Ectodermal cell (in vitro differentiated cells): ENCODE measurements at regions not wholly inside any gene's neighbourhood (a gene's known extent, or its start where the extent isn't known, plus 50 kb on each side); places are given as distances from the start of the nearest gene placed in this dataset.

Source experiments
- H3K27ac ChIP-seq: 2 replicates; pipeline ENCODE4 v1.7.0; 2013; ENCODE audit warnings: mild to moderate bottlenecking, low read depth, low read length; ENCODE audit not compliant: insufficient read depth, poor library complexity, severe bottlenecking
- H3K27me3 ChIP-seq: 2 replicates; pipeline ENCODE4 v1.7.0; 2013; ENCODE audit warnings: mild to moderate bottlenecking, low read length; ENCODE audit not compliant: insufficient read depth, control insufficient read depth, poor library complexity, severe bottlenecking
- H3K36me3 ChIP-seq: one replicate; pipeline ENCODE4 v1.7.0; 2013; ENCODE audit warnings: low read length; ENCODE audit not compliant: control insufficient read depth, insufficient read depth
- H3K4me1 ChIP-seq: one replicate; pipeline ENCODE4 v1.7.0; 2013; ENCODE audit warnings: low read length; ENCODE audit not compliant: control insufficient read depth, insufficient read depth
- H3K4me3 ChIP-seq: 2 replicates; pipeline ENCODE4 v1.7.0; 2013; ENCODE audit warnings: low read depth, low read length, control low read depth; ENCODE audit not compliant: insufficient read depth
- H3K9me3 ChIP-seq: 2 replicates; pipeline ENCODE4 v1.7.0; 2013; ENCODE audit warnings: mild to moderate bottlenecking, low read length, moderate library complexity; ENCODE audit not compliant: control insufficient read depth
- WGBS, 2 experiments: methylation state at CpG; one replicate each; pipeline ENCODE4 v1.1.7; 2013; ENCODE audit warnings: missing lambda C conversion rate in 2 of 2; 5-methylcytosine and 5-hydroxymethylcytosine counted together

GRCh38 chr10:70939441-70940003, 51.2 kb upstream of the PCBD1 start:
- H3K4me1 ChIP-seq: no peaks in the 10 kb centered on the region
- 71 to 80% methylated on average over 1 of the region's 1 CpG for WGBS, 2 experiments
- no peaks in the 10 kb centered on the region for H3K27me3 ChIP-seq
- H3K27ac ChIP-seq: no peak overlapping the region
- no peaks in the 10 kb centered on the region for H3K9me3 ChIP-seq
- H3K4me3 ChIP-seq: no peak overlapping the region
- no peaks in the 10 kb centered on the region for H3K36me3 ChIP-seq

- H3K4me1 ChIP-seq: no peaks in the 10 kb centered on the region
- no peak overlapping the region for H3K4me3 ChIP-seq
- no peaks in the 10 kb centered on the region for H3K36me3 ChIP-seq
- H3K27me3 ChIP-seq: no peaks in the 10 kb centered on the region
- no peak overlapping the region for H3K27ac ChIP-seq
- H3K9me3 ChIP-seq: no peaks in the 10 kb centered on the region
- WGBS, 2 experiments: 76 to 79% methylated on average over 6 of the region's 6 CpGs
These were observed 52.6 kb upstream of the PCBD1 start for GRCh38 chr10:70940834-70941568.

DNA sequence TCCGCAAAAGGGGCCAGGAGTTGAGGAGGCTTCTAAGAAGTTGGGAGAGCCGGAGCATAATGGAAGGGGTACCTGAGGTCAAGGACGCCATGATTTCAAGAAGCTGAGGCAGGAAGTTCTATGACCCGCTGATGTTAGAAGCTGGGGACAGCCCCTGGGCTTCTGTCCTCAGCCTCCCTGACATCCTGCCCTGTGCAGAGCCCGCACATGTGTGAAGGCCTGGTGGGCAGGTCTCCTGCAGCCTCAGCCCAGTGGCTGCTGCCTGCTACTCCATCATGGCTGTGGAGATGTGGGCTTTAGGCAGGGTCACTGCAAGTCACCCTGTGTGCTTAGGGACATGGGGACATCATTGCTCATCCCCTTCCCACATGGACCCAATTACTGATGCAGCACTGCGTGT, 53.8 kb upstream of the PCBD1 start:
- Histone ChIP-seq H3K9me3 (no peaks in the 10 kb centered on the region), H3K4me3 (no peak overlapping the region), H3K4me1 (no peaks in the 10 kb centered on the region), H3K36me3 (no peaks in the 10 kb centered on the region), H3K27ac (no peak overlapping the region), H3K27me3 (no peaks in the 10 kb centered on the region)
- 94% methylated on average over 6 of the region's 6 CpGs for WGBS, 2 experiments

GRCh38 chr10:70942725-70943124, 54.4 kb upstream of the PCBD1 start:
- Histone ChIP-seq H3K9me3 (no peaks in the 10 kb centered on the region), H3K36me3 (no peaks in the 10 kb centered on the region), H3K27me3 (no peaks in the 10 kb centered on the region), H3K27ac (no peak overlapping the region), H3K4me1 (no peaks in the 10 kb centered on the region), H3K4me3 (no peak overlapping the region)
- WGBS, 2 experiments: 91 to 96% methylated on average over 3 of the region's 3 CpGs

DNA sequence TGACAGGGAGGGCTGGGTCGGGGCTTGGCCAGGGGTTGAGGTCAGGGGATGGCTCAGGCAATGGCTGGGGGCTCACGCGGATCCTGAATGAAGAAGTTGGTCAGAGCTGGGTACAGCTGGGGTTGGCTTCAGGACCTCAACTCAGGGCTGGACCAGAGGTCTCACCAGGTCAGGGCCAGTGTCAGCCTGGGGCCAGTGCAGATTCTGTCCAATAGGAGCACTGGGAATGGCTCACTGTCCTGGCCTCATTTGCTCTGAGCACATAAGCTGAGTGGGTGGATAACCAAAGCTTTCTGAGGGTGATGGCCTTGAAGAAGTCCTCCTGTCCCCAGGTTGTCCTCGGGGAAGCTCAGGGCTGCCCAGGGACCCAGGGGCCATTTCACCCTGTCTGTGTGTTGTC, 54.9 kb upstream of the PCBD1 start:
- no peaks in the 10 kb centered on the region for H3K36me3 ChIP-seq
- H3K27ac ChIP-seq: no peak overlapping the region
- H3K4me3 ChIP-seq: no peak overlapping the region
- no peaks in the 10 kb centered on the region for H3K9me3 ChIP-seq
- no peaks in the 10 kb centered on the region for H3K4me1 ChIP-seq
- 92 to 95% methylated on average over 4 of the region's 4 CpGs for WGBS, 2 experiments
- no peaks in the 10 kb centered on the region for H3K27me3 ChIP-seq

DNA sequence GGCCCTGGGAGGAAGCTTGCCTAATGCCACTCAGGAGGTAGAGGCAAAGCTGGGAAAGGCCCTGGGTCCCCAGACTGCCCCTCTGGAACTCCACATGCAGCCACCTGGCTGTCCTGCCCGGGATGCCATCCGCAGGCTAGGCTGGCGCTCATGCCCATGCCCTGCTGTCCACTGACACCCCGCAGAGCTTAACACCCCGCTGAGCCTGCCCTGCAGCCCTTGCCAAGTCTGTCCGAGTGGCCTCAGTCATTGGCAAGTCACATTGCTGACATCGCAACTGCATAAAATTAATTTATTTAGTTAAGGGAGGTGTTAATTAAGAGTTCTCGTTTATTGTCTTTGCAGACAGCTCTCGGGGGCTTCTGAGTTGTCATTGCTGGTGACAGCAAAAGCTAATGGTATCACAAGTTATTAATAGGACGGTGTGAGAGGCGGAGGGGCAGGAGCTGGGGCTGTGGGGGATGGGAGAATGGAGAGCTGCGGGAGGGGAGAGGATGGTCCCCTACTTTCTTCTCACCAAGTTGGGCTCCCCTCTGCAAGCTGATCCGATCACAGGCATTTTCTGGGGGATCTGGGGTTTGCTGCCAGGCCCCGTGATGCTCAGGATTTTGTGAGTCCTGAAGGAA, 55.6 kb upstream of the PCBD1 start:
- no peaks in the 10 kb centered on the region for H3K36me3 ChIP-seq
- 91 to 92% methylated on average over 14 of the region's 14 CpGs for WGBS, 2 experiments
- no peaks in the 10 kb centered on the region for H3K4me1 ChIP-seq
- no peaks in the 10 kb centered on the region for H3K9me3 ChIP-seq
- H3K4me3 ChIP-seq: no peak overlapping the region
- no peak overlapping the region for H3K27ac ChIP-seq
- H3K27me3 ChIP-seq: no peaks in the 10 kb centered on the region

- no peak overlapping the region for H3K4me3 ChIP-seq
- no peaks in the 10 kb centered on the region for H3K9me3 ChIP-seq
- no peaks in the 10 kb centered on the region for H3K36me3 ChIP-seq
- 91 to 95% methylated on average over 5 of the region's 5 CpGs for WGBS, 2 experiments
- peaks cover 5% of the 10 kb centered on the region for H3K4me1 ChIP-seq
- H3K27ac ChIP-seq: no peak overlapping the region
- no peaks in the 10 kb centered on the region for H3K27me3 ChIP-seq
These were observed 61.7 kb upstream of the PCBD1 start for GRCh38 chr10:70950037-70950436.

DNA sequence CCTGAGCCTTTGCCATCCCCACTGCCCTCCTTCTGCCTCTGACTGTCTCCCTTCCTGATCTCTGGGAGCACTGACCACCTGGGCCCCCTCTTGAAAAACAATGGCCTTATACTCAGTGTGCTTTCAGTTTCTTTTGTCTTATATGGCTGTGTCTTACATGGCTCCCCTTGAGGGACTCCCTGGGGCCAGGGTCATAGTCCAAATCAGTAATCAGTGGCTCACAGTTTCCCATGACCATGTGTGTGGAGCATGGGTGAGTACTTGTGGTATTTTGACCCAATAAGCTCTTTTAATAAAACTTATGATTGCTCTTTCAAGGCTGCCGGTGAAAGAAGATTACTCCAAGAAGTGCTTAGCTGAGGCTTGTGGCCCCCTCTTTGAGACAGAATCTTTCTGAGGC, 62.4 kb upstream of the PCBD1 start:
- peaks cover 5% of the 10 kb centered on the region for H3K4me1 ChIP-seq
- H3K9me3 ChIP-seq: no peaks in the 10 kb centered on the region
- H3K27ac ChIP-seq: no peak overlapping the region
- H3K27me3 ChIP-seq: no peaks in the 10 kb centered on the region
- H3K4me3 ChIP-seq: no peak overlapping the region
- H3K36me3 ChIP-seq: no peaks in the 10 kb centered on the region
- 90 to 97% methylated on average over 1 of the region's 1 CpG for WGBS, 2 experiments

- 76 to 83% methylated on average over 4 of the region's 4 CpGs for WGBS, 2 experiments
- Histone ChIP-seq H3K9me3 (no peaks in the 10 kb centered on the region), H3K36me3 (no peaks in the 10 kb centered on the region), H3K27me3 (no peaks in the 10 kb centered on the region), H3K4me1 (peaks cover 5% of the 10 kb centered on the region), H3K27ac (no peak overlapping the region), H3K4me3 (no peak overlapping the region)
These were observed 64.0 kb upstream of the PCBD1 start for GRCh38 chr10:70952401-70952800.

DNA sequence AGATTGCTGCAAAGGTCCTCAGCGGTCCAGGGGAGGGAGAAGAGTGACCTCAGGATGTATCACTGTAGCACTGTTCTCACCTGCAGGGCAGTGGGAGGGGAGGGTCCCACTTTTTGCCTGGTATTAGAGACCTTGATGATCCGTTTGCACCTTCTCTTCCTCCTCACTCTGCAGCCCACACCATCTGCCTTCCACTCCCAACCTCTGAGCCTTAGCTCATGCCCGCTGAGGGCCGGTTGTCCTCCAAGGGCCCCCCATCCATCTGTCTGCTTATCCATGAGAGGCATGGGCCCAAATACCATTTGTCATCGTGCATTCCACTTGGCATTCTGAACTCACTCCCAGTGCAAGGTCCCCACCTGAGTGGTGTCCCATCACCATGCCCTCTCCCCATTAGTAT, 64.6 kb upstream of the PCBD1 start:
- H3K27me3 ChIP-seq: no peaks in the 10 kb centered on the region
- H3K4me3 ChIP-seq: no peak overlapping the region

More for the DNA sequence above, 64.6 kb upstream of the PCBD1 start:
- WGBS, 2 experiments: 87 to 91% methylated on average over 5 of the region's 5 CpGs
- Histone ChIP-seq H3K4me1 (peaks cover 5% of the 10 kb centered on the region), H3K36me3 (no peaks in the 10 kb centered on the region), H3K9me3 (no peaks in the 10 kb centered on the region), H3K27ac (no peak overlapping the region)
